Uterus (tissue), 2 donors: ENCODE measurements at regions not wholly inside any gene's neighbourhood (a gene's known extent, or its start where the extent isn't known, plus 50 kb on each side); places are given as distances from the start of the nearest gene placed in this dataset.

Experiments used
- POLR2A ChIP-seq, 2 donors: fragments of 450-650 bp; IDR thresholded peaks; one replicate each; pipeline ENCODE4 v1.6.1; 2016; ENCODE audit warnings: antibody characterized with exemption in 2 of 2, mild to moderate bottlenecking in 1 of 2, moderate library complexity in 1 of 2
- TF ChIP-seq, protein P1 (sequence below), 4 experiments: fragments of 200-600 bp in 2 of 4; fragments of 450-650 bp in 2 of 4; sonication (generic) in 2 of 4; IDR thresholded peaks; one replicate each; pipeline ENCODE4 v1.5.1; 2016 to 2019; ENCODE audit warnings: antibody characterized with exemption in 4 of 4, mild to moderate bottlenecking in 2 of 4, moderate library complexity in 1 of 4

DNA sequence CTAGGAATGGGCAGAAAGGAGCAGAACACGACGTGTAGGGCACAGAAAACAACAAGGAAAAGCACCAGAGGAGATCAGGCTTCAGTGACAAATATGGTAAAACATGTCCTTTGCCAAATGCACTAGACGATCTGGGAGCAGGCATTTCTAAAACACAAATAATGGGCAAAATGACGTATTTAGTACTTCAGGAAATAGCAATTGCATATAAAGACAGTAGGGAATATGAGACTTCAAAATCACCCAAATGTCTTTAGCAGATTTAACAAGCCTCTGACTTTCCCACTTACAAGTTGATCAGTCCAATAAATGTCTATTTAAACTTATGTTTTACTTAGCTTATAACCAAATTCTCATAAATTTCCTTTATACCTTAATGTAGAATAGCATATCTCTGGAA, 969.6 kb upstream of the C9orf72 start:
- TF ChIP-seq, protein P1, sequence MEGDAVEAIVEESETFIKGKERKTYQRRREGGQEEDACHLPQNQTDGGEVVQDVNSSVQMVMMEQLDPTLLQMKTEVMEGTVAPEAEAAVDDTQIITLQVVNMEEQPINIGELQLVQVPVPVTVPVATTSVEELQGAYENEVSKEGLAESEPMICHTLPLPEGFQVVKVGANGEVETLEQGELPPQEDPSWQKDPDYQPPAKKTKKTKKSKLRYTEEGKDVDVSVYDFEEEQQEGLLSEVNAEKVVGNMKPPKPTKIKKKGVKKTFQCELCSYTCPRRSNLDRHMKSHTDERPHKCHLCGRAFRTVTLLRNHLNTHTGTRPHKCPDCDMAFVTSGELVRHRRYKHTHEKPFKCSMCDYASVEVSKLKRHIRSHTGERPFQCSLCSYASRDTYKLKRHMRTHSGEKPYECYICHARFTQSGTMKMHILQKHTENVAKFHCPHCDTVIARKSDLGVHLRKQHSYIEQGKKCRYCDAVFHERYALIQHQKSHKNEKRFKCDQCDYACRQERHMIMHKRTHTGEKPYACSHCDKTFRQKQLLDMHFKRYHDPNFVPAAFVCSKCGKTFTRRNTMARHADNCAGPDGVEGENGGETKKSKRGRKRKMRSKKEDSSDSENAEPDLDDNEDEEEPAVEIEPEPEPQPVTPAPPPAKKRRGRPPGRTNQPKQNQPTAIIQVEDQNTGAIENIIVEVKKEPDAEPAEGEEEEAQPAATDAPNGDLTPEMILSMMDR (IDR thresholded peaks at IDR 0.05): no peak
- no peak for TF ChIP-seq POLR2A (IDR thresholded peaks at IDR 0.05)
